Erythroblast (primary cell): ENCODE measurements at regions not wholly inside any gene's neighbourhood (a gene's known extent, or its start where the extent isn't known, plus 50 kb on each side); places are given as distances from the start of the nearest gene placed in this dataset.

Experiments
- GATA1 ChIP-seq: IDR thresholded peaks from 2 replicates; pipeline ENCODE4 v1.6.1; 2011; ENCODE audit warnings: low read depth, mild to moderate bottlenecking, control low read depth, low read length, moderate library complexity
- POLR2A ChIP-seq: IDR thresholded peaks from 2 replicates; pipeline ENCODE4 v1.6.1; 2011; ENCODE audit warnings: mild to moderate bottlenecking, low read length

GRCh38 chr3:194844046-194844445, 158.4 kb downstream of the FAM43A start:
- no peak for TF ChIP-seq POLR2A
- TF ChIP-seq GATA1, result no peak
